GM12878 (cell line): ENCODE measurements at regions not wholly inside any gene's neighbourhood (a gene's known extent, or its start where the extent isn't known, plus 50 kb on each side); places are given as distances from the start of the nearest gene placed in this dataset.

Source experiments
- ATAC-seq: fragments of 200-7000 bp; cut with Tn5 transposase; 3 replicates; pipeline ENCODE4 v1.9.1; 2020; ENCODE audit warnings: mild to moderate bottlenecking, moderate library complexity
- BruUV-seq: library from RNA; stranded (reverse); fragments of 400-500 nt; replicated peaks from 2 replicates; lab custom pipeline; 2021; lab: Mats Ljungman, UMichigan
- CTCF ChIA-PET: fragments of 300-600 bp; sonication (Branson Sonifier 250); formaldehyde crosslinking; extraction: SDS; loops from one replicate; lab custom pipeline; 2021; ENCODE audit warnings: inconsistent platforms; lab: Yijun Ruan, JAX
- POLR2A ChIA-PET: fragments of 350-600 bp; formaldehyde crosslinking; extraction: SDS; loops from one replicate; lab custom pipeline; 2021; ENCODE audit warnings: inconsistent platforms; lab: Charles Lee
- RAD21 ChIA-PET: fragments of 300-600 bp; sonication (Branson Sonifier 250); formaldehyde crosslinking; loops from one replicate; lab custom pipeline; 2023; ENCODE audit warnings: antibody characterized with exemption; ENCODE audit not compliant: unreplicated experiment; lab: Charles Lee
- SMC1A ChIA-PET: fragments of 300-600 bp; sonication (Branson Sonifier 250); formaldehyde crosslinking; loops from one replicate; lab custom pipeline; 2023; ENCODE audit not compliant: unreplicated experiment, uncharacterized antibody; lab: Charles Lee
- DNase-seq: peaks from one replicate; pipeline ENCODE4 v3.0.0-alpha.2; 2011; ENCODE audit warnings: low read depth, low spot score
- FAIRE-seq: peaks from 3 replicates; lab custom pipeline; 2011; peaks lifted over from hg19 to GRCh38; lab: Jason Lieb, UNC
- H2AFZ ChIP-seq: 2 replicates; pipeline ENCODE4 v1.6.0; 2011; ENCODE audit warnings: low read depth, low read length, control low read depth; ENCODE audit not compliant: control insufficient read depth
- H3K27ac ChIP-seq: 2 replicates; pipeline ENCODE4 v1.5.1; 2011; ENCODE audit warnings: control low read depth; ENCODE audit not compliant: control insufficient read depth, insufficient read depth
- H3K27me3 ChIP-seq, 2 experiments: replicated peaks in 1 of 2; 2 replicates each; pipeline versions ENCODE4 v1.6.0 to v1.6.1; 2011; ENCODE audit warnings: low read length in 1 of 2; ENCODE audit not compliant: control insufficient read depth in 2 of 2, insufficient read depth in 2 of 2
- H3K36me3 ChIP-seq, 2 experiments: 2 replicates each; pipeline ENCODE4 v1.5.1; 2011; ENCODE audit warnings: low read length in 1 of 2; ENCODE audit not compliant: control insufficient read depth in 2 of 2, insufficient read depth in 2 of 2
- H3K4me1 ChIP-seq: 2 replicates; pipeline ENCODE4 v1.6.1; 2011; ENCODE audit warnings: mild to moderate bottlenecking, low read length, moderate library complexity, mixed read lengths; ENCODE audit not compliant: control insufficient read depth, insufficient read depth
- H3K4me2 ChIP-seq: 2 replicates; pipeline ENCODE4 v1.6.0; 2011; ENCODE audit warnings: control low read depth; ENCODE audit not compliant: control insufficient read depth, insufficient read depth
- H3K4me3 ChIP-seq: fragments of 200-600 bp; sonication (generic); 2 replicates; pipeline ENCODE4 v1.5.1; 2016
- H3K79me2 ChIP-seq: 2 replicates; pipeline ENCODE4 v1.6.0; 2011; ENCODE audit warnings: low read length; ENCODE audit not compliant: control insufficient read depth, insufficient read depth
- H3K9ac ChIP-seq: 2 replicates; pipeline ENCODE4 v1.8.0; 2011; ENCODE audit warnings: low read length, control low read depth, mixed read lengths; ENCODE audit not compliant: control insufficient read depth, insufficient read depth
- H3K9me3 ChIP-seq: replicated peaks from 3 replicates; pipeline ENCODE4 v1.5.1; 2011; ENCODE audit warnings: mild to moderate bottlenecking, low read length; ENCODE audit not compliant: control insufficient read depth, insufficient read depth
- H4K20me1 ChIP-seq: 2 replicates; pipeline ENCODE4 v1.6.0; 2011; ENCODE audit not compliant: control insufficient read depth, insufficient read depth
- CBX3 ChIP-seq: fragments of 200-600 bp; sonication (generic); IDR thresholded peaks from 2 replicates; pipeline ENCODE4 v1.6.1; 2016; ENCODE audit warnings: low read depth, borderline replicate concordance
- KDM1A ChIP-seq: fragments of 200-600 bp; sonication (generic); IDR thresholded peaks from 2 replicates; pipeline ENCODE4 v1.6.1; 2016; ENCODE audit warnings: borderline replicate concordance
- MTA3 ChIP-seq: IDR thresholded peaks from 2 replicates; pipeline ENCODE4 v1.6.1; 2012; ENCODE audit warnings: low read length, inconsistent platforms, borderline replicate concordance
- NBN ChIP-seq: fragments of 450-650 bp; IDR thresholded peaks from 2 replicates; pipeline ENCODE4 v1.6.1; 2016
- NFYB ChIP-seq: IDR thresholded peaks from 2 replicates; pipeline ENCODE4 v1.6.1; 2011; ENCODE audit warnings: low read depth, mild to moderate bottlenecking, low read length, improper control_type of control experiment, moderate library complexity; ENCODE audit not compliant: insufficient read depth
- POLR2A ChIP-seq: IDR thresholded peaks from 2 replicates; pipeline ENCODE4 v1.6.1; 2011; ENCODE audit warnings: low read depth, mild to moderate bottlenecking, low read length
- RCOR1 ChIP-seq: conservative IDR thresholded peaks from 2 replicates; pipeline ENCODE4 v1.6.1; 2012; ENCODE audit warnings: low read depth, low read length, improper control_type of control experiment
- SRF ChIP-seq, 2 experiments: IDR thresholded peaks; 2 replicates each; pipeline ENCODE4 v1.6.1; 2011; ENCODE audit warnings: low read depth in 2 of 2, low read length in 2 of 2, mild to moderate bottlenecking in 1 of 2, moderate library complexity in 1 of 2
- STAT1 ChIP-seq: fragments of 450-650 bp; conservative IDR thresholded peaks from 2 replicates; pipeline ENCODE4 v1.6.1; 2014; ENCODE audit warnings: antibody characterized with exemption, mild to moderate bottlenecking
- STAT3 ChIP-seq: IDR thresholded peaks from 2 replicates; pipeline ENCODE4 v1.6.1; 2011; ENCODE audit warnings: low read depth, low read length, improper control_type of control experiment
- YY1 ChIP-seq: IDR thresholded peaks from 2 replicates; pipeline ENCODE4 v1.6.1; 2011; ENCODE audit warnings: low read depth, mild to moderate bottlenecking, low read length
- ZBED1 ChIP-seq: IDR thresholded peaks from 2 replicates; pipeline ENCODE4 v1.6.1; 2016; ENCODE audit warnings: borderline replicate concordance
- ZZZ3 ChIP-seq: IDR thresholded peaks from 2 replicates; pipeline ENCODE4 v1.6.1; 2011; ENCODE audit warnings: low read depth; ENCODE audit not compliant: control insufficient read depth, insufficient read length
- WGBS: methylation state at CpG from one replicate; pipeline ENCODE4 v1.1.6; 2016; ENCODE audit warnings: low lambda C conversion rate; ENCODE audit not compliant: insufficient replicate concordance, insufficient coverage; ENCODE audit errors: missing lambda C conversion rate; 5-methylcytosine and 5-hydroxymethylcytosine counted together
- in situ Hi-C: fragments of 300-500 bp; cut with MboI; formaldehyde crosslinking; loops from 9 replicates; pipeline ENCODE4 v1.14.3; 2018; ENCODE audit warnings: mixed read lengths
- intact Hi-C: fragments of 100-400 bp; cut with micrococcal nuclease; formaldehyde crosslinking; loops from one replicate; pipeline ENCODE4 v1.14.2; 2022; ENCODE audit not compliant: unreplicated experiment
- TF ChIP-seq, protein P1 (sequence below): IDR thresholded peaks from 2 replicates; pipeline ENCODE4 v1.6.1; 2011; ENCODE audit warnings: borderline replicate concordance, low read depth, mild to moderate bottlenecking, moderate library complexity, mixed read lengths, low read length; ENCODE audit not compliant: insufficient read depth; ENCODE audit errors: extremely low read length
- TF ChIP-seq, protein P2 (sequence below): IDR thresholded peaks from 2 replicates; pipeline ENCODE4 v1.6.1; 2012; ENCODE audit warnings: low read depth, low read length, improper control_type of control experiment

DNA sequence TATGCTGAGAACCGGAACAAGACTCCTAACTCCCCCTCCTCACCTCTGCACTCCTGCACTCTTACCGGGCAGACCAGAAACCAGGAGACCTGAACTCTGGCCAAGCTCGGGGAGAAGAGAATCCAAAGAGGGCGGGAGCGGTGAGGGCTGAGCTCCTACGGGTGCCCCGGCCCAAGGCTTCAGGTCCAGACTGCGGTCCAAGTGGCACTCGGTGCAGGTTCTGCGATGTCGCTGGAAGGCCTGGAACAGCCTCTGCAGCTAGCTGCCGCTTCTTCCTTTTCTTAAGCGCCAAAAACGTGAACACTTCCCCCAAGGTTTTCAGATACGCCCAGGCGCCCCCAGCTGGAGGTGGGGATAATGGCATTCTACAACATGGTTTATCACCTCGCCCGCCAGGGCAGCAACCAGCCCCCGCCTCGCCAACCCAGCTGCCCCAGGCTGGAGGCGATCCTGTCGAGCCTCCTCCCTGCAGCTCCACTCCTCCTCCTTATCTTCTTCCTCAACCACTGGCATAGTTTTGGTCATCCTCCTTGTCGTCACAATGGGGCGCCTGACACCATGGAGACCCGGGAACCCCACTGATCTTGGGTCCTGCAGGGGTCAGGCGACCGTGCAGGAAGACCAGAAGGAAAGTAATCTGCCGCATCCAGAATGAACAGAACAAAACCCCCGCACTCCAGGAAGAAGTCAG, 1735.9 kb downstream of the TP53TG3F start:
- SMC1A ChIA-PET = interaction anchor here (0.9 kb wide), 1 partner anchor 136 kb away, joined by 3 read pairs; no protein-coding TSS in a partner anchor
- H3K36me3 ChIP-seq = no peaks in the 10 kb centered on the region
- CTCF ChIA-PET = no interaction called here

DNA sequence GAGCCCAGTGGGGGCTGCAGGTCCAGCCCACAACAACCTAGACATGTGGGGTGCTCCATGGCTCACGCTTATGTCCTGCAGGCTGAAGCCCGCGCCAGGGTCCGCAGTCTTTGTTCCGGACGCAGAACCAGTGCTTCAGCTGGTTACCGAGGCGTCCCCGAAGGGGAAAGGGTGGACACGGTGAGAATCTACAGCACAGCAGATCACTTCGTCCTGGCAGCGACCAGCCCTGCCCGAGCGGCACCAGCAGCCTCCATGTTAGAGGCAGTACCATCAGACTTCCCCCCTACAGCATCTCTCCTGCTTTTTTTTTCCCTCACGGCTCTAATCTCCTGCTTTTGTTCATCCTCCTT, 1736.4 kb downstream of the TP53TG3F start:
- Histone ChIP-seq H3K36me3 (no peaks in the 10 kb centered on the region), H3K4me1 (no peaks in the 10 kb centered on the region), H3K79me2 (no peaks in the 10 kb centered on the region), H3K4me3 (no peak overlapping the region), H3K27ac (no peak overlapping the region), H3K9ac (no peak overlapping the region), H4K20me1 (no peaks in the 10 kb centered on the region), H3K27me3 (no peaks in the 10 kb centered on the region), H2AFZ (no peak overlapping the region), H3K9me3 (no peaks in the 10 kb centered on the region; the same call in 2 of the 3 replicates), H3K4me2 (no peak overlapping the region)
- FAIRE-seq (no peak), ATAC-seq (no peak), DNase-seq (no peak)
- BruUV-seq = no TSS peak
- ChIA-PET POLR2A (no interaction called here), RAD21 (no interaction called here), SMC1A (no interaction called here), CTCF (no interaction called here)
- intact Hi-C loops = no loop called here
- WGBS = 46% methylated on average over 15 of the region's 15 CpGs
- in situ Hi-C loops = loop anchor here (25.0 kb wide), 1 partner anchor 391 kb away; no protein-coding TSS in a partner anchor
- TF ChIP-seq ZBED1 = no peak
- TF ChIP-seq POLR2A = no peak
- TF ChIP-seq NFYB = no peak
- no peak for TF ChIP-seq MTA3
- no peak for TF ChIP-seq RCOR1
- TF ChIP-seq YY1 = no peak
- no peak for TF ChIP-seq SRF (IDR thresholded peaks at IDR 0.05; ENCODE audit: low read depth in 2 of 2, low read length in 2 of 2)
- TF ChIP-seq STAT1 = no peak
- TF ChIP-seq KDM1A = no peak
- TF ChIP-seq STAT3 = no peak
- TF ChIP-seq, protein P1, sequence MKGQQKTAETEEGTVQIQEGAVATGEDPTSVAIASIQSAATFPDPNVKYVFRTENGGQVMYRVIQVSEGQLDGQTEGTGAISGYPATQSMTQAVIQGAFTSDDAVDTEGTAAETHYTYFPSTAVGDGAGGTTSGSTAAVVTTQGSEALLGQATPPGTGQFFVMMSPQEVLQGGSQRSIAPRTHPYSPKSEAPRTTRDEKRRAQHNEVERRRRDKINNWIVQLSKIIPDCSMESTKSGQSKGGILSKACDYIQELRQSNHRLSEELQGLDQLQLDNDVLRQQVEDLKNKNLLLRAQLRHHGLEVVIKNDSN = no peak
- TF ChIP-seq CBX3 = no peak
- no peak for TF ChIP-seq ZZZ3
- TF ChIP-seq, protein P2, sequence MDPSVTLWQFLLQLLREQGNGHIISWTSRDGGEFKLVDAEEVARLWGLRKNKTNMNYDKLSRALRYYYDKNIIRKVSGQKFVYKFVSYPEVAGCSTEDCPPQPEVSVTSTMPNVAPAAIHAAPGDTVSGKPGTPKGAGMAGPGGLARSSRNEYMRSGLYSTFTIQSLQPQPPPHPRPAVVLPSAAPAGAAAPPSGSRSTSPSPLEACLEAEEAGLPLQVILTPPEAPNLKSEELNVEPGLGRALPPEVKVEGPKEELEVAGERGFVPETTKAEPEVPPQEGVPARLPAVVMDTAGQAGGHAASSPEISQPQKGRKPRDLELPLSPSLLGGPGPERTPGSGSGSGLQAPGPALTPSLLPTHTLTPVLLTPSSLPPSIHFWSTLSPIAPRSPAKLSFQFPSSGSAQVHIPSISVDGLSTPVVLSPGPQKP = no peak

More for the DNA sequence above, 1735.9 kb downstream of the TP53TG3F start:
- no peak for TF ChIP-seq NBN
- Histone ChIP-seq H3K9me3 (no peaks in the 10 kb centered on the region; the same call in 2 of the 3 replicates), H3K4me2 (no peak overlapping the region), H2AFZ (no peak overlapping the region), H3K4me1 (no peaks in the 10 kb centered on the region), H3K27ac (no peak overlapping the region), H3K27me3 (no peaks in the 10 kb centered on the region), H3K4me3 (no peak overlapping the region), H4K20me1 (no peaks in the 10 kb centered on the region), H3K79me2 (no peaks in the 10 kb centered on the region), H3K9ac (no peak overlapping the region)
- ChIA-PET POLR2A (no interaction called here), RAD21 (no interaction called here)
- BruUV-seq = no TSS peak
- intact Hi-C loops (no loop called here), in situ Hi-C loops (loop anchor here (25.0 kb wide), 1 partner anchor 392 kb away; no protein-coding TSS in a partner anchor)
- no peak for FAIRE-seq
- no peak for DNase-seq
- ATAC-seq = no peak
- WGBS = 42% methylated on average over 25 of the region's 29 CpGs
